NCI-H526 treated with DMSO at 0.1 percent for 48 hours (cell line): ENCODE measurements at regions not wholly inside any gene's neighbourhood (a gene's known extent, or its start where the extent isn't known, plus 50 kb on each side); places are given as distances from the start of the nearest gene placed in this dataset.
A peak's percentile ranks its signal among the peaks of the same experiment; 100 is the strongest.

ENCODE experiments used
- DNase-seq: peaks from one replicate; lab custom pipeline; 2025; lab: John Stamatoyannopoulos, UW

DNA sequence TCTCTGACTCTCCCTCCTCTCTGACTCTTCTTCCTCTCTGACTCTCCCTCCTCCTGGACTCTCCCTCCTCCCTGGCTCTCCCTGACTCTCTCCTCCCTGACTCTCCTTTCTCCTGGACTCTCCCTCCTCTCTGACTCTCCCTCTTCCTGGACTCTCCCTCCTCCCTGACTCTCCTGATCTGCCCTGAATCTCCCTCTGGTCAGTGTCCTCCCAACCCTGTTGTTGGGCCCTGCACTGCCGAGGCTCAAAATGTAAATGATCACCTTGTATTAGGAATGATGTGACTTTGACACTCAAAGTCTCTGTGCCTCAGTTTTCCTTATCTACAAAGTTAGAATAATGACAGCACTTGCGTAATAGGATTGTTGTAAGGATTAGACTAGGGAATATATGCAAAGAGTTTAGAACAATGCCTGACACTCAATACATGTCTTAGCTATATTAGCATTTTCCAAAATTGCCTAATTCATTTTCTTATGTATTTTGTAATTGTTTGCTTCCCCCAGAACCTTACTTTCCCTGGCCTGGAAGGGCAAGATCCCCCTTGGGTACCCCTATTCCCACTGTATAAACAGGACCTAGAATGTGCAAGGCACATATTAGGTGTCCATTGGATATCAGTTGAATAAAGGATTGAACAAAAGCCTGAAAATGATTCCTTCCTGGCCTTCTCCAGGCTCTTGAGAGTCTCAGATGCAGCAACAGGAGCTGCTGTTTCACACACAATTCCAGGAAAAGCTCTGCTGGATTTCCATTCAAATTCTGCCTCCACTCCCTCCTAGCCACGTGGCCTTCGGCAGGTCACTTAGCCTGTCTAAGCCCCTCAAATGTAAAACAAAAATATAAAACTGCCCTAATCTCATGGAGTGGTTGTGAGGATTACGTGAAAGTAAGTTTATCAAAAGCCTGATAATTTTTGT, 170.1 kb downstream of the INHBB start:
- no peak for DNase-seq

DNA sequence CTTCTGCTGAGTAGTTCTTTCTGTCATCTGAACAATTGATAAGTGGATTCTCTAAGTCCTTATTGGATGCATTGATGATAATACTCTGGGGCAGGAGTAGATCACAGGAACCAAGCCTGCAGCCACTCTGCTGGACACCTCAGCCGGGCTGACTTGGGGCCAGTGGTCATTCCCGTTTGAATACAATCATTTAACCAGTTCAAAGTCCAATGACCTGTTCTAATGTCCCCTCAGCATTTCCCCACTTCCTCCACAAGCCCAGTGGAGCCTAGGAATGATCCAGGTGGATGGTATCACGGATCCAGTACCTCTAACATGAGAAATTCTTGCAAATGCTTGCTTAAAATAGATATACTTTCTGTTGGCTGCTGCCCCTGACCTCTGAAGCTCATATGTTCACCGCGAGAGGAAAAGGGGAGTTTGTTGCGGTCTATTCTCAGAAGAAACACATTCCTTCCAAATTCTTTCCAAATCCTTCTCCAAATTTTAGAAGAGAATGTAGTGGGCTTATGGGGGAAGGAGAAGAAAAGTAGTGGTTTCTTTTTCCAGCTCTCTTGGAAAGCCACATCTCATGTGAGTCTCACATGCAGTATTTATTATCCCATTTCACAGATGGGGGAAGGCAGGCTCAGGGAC, 170.9 kb downstream of the INHBB start:
- no peak for DNase-seq

DNA sequence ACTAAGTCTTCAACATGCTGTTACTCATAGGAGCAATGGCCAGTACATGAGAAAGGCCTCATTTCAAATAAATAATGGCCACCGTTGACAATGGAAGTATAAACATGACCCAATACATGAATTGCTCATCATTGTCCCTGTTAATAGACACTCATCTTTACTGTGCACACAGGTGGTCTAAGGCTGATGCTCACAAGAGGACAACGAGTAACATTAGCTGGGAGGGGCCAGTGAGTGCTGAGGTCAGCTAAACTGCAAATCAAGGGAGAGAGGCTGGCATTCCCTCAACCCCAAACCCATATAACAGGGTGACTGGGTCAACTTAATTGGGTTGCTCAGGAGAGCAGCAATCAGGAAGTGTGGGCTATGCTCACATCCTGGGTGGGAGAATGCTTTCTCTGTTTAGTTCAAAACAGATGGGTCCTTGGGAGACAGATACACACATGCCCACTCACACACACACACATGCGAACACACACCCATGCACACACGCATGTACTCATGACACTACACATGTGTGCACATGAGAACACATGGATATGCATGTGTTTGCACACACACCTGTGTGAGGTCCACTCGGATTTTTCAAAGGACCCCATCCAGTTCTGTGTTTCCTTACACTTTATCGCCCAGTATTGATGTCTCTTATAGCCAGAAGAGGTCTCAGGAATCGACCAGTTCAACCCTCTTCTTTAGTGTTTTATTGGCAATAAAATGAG, 172.0 kb downstream of the INHBB start:
- DNase-seq, result no peak

- DNase-seq, result no peak
Observed at GRCh38 chr2:120518819-120519218, 172.9 kb downstream of the INHBB start.

- DNase-seq, result no peak
Observed at GRCh38 chr2:120519469-120519868, 173.5 kb downstream of the INHBB start.

DNA sequence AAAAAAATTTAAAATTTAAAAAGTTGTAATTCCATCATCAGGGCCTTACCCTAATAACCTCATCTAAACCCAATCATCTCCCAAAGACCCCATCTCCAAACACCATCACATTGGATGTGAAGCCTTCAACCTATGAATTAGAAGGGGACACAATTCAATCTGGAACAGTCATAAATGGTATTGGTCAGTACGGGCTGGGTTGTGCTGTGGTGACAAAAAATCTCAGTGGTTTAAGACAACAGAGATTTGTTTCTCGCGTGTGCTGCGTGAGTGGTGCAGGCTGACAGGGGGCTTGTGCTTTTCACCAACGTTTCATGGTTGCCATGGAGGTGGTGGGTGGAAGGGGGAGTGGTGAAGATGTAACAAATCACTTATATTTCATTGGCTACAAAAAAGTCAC, 174.5 kb downstream of the INHBB start:
- no peak for DNase-seq

GRCh38 chr2:120520929-120521912, 175.3 kb downstream of the INHBB start:
- peak; percentile 6 for DNase-seq

DNA sequence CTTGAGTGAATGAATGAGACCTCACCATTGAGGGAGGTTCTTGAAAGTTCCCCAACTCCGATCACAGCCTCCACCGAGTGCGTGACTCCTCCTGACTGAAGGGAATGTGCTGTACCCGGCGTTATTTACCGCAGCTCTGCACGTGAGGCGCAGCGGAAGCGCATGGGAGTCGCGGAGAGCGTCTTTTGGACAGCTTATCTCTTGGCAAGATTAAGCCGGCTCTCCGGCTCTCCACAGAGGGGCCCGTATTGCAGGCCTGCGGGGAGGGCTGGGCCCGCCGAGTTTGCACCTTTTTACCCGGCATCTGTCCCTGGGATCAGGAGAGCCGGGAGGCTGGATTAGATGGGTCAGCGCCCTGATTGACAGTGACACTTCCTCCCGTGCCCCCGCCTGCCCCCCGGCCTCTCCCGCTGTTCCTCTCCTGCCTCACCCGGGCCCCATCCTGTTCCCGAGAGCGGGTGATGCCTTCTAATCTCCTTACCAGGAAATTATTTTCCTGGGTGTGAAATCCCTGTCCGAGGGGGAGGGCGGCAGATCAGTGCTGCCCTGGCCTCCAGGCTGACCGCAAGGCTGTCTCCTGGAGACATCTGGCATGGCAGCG, 176.3 kb downstream of the INHBB start:
- no peak for DNase-seq

- DNase-seq, result no peak
Observed at GRCh38 chr2:120523766-120524165, 177.8 kb downstream of the INHBB start.

- DNase-seq, result no peak
Observed at GRCh38 chr2:120524174-120524573, 178.2 kb downstream of the INHBB start.

DNA sequence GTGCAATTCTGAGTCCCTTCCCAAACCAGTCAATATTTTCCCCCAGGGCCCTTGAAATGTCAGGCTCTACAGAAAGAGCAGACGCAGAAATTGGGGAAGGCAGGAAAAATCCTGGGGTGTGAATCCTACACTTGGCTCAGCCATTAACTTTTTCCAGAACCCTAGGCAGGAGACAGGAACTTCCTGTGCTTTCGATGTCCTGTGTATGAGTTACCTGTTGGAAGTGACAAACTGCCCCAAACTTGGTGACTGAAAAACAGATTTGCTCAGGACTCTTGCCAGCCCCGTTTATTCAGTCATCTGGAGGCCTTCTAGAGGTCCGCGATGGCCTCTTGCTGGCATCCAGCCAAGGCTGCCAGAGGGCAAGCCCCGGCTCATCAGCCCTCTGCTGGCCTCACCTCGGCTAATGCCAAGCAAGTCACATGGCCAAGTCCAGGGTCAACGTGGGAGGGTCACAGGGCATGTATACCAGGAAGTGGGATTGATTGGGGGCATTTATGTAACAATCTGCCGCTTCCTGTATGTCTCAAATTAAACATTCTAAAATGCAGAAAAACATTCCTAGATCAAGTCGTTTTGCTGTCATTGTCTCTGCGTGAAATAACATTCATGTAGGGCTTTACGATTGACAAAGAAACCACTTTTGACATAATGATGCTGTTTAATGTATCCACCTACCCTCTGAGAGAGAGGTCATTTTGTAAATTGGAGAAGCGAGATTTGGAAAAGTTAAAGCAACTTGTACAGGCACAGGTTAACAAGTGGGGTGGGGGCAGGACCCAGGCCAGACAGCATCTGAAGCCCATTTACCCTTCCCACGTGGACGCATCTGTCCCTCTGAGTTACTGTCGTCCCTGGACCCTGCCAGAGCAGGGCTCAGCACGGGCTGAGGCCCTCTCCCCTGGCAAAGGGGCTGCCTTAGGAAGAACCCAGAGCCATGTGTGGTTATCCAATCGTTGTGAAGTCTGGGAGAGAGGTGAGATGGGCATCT, 179.4 kb downstream of the INHBB start:
- DNase-seq, result no peak

GRCh38 chr2:120526047-120526562, 180.2 kb downstream of the INHBB start:
- DNase-seq, result peak; percentile 71

- DNase-seq, result no peak
Observed at GRCh38 chr2:120526997-120527945, 181.3 kb downstream of the INHBB start.

GRCh38 chr2:120528051-120528692, 182.2 kb downstream of the INHBB start:
- DNase-seq, result no peak

- no peak for DNase-seq
Observed at GRCh38 chr2:120528693-120529076, 182.7 kb downstream of the INHBB start.

GRCh38 chr2:120530781-120531180, 184.8 kb downstream of the INHBB start:
- DNase-seq, result peak; percentile 3

DNA sequence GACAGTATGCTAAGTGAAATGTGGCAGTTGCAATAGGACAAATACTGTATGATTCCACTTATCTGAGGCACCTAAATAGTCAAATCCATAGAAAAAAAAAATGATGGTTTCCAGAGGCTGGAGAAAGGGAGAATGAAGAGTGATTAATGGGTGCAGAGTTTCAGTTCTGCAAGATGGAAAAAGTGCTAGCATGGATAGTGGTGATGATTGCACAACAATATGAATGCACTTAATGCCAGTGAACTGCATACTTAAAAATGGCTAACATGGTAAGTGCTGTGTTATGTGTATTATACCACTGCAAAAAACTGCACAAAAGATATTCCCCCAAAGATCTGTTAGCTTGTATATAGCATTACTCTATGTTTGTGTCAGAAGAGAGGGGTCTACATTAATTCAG, 185.4 kb downstream of the INHBB start:
- DNase-seq, result no peak
